ENCODE measurements at regions not wholly inside any gene's neighbourhood (a gene's known extent, or its start where the extent isn't known, plus 50 kb on each side); places are given as distances from the start of the nearest gene placed in this dataset.

DNA sequence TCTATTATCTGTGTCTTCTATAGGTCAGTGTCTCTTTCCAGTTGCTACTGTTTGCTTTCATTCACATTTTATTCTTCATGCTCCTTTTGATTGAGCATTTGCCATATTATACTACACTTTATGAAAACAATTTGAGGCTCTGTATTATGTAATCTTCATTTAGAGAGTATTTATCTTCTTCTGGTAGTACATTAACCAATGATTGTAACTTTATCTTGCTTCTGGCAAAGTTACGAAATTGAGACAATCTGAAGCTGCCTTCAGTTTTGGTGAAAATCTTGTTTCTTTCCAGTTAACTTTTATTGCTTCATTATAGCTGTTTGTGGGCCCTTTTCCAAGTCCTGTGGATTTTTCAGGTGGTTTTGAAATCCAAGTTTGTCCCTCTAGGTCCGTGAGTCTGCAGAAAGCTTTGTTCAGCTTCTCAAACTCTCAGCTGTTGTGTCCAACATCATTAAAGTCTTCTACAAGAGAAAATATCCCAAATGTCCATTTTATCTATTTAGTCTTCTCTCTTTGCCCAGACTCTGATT lies 1255.4 kb upstream of the SPRY2 start:
- intact Hi-C loops (cut with micrococcal nuclease): no loop called here
- no peaks in the 10 kb centered on the region for H4K20me1 ChIP-seq (ENCODE audit: insufficient read depth, low read length)
- H2AK9ac ChIP-seq (replicated peaks; ENCODE audit: low read depth, low read length, poor library complexity): no peak overlapping the region
- no peak overlapping the region for H3K4me3 ChIP-seq (ENCODE audit: insufficient read depth, low read depth, low read length)
- no CpG with 5 or more reads among the region's 2 CpGs for WGBS, 2 experiments (ENCODE audit: extremely low coverage in 2 of 2, insufficient read length in 1 of 2)
- no peak overlapping the region for H3K4ac ChIP-seq (ENCODE audit: low read depth, low read length)
- no peak overlapping the region for H3K9ac ChIP-seq (ENCODE audit: low read depth, low read length)
- no peak overlapping the region for H3K14ac ChIP-seq (replicated peaks; ENCODE audit: low read depth, low read length)
- H2BK5ac ChIP-seq (ENCODE audit: low read depth, low read length, poor library complexity, severe bottlenecking): no peak overlapping the region
- H4K91ac ChIP-seq (ENCODE audit: insufficient read depth, low read depth, low read length): no peak overlapping the region
- H2BK20ac ChIP-seq (ENCODE audit: low read depth, low read length): no peak overlapping the region
- BruUV-seq (replicated peaks): no TSS peak
- 0 out of 2 replicates have a peak, but pooled peaks cover 2% of the 10 kb centered on the region for H3K9me3 ChIP-seq (ENCODE audit: control insufficient read depth, insufficient read depth, low read length)
- H3K27me3 ChIP-seq (ENCODE audit: control insufficient read depth, insufficient read depth, low read length): no peaks in the 10 kb centered on the region
- no peaks in the 10 kb centered on the region for H3K36me3 ChIP-seq (ENCODE audit: control insufficient read depth, insufficient read depth, low read length)
- ChIA-PET POLR2A (ENCODE audit: unreplicated experiment) (no interaction called here), CTCF (no interaction called here)
- no peak overlapping the region for H3K4me2 ChIP-seq (ENCODE audit: low read depth, low read length)
- in situ Hi-C loops (cut with MboI; ENCODE audit: low sequenced_read_pairs): no loop called here
- H2AFZ ChIP-seq (replicated peaks; ENCODE audit: low read length, poor library complexity): no peak overlapping the region
- H2BK15ac ChIP-seq (ENCODE audit: low read depth, low read length): no peak overlapping the region
- H3K4me1 ChIP-seq (ENCODE audit: control insufficient read depth, insufficient read depth, low read length): no peaks in the 10 kb centered on the region
- no peaks in the 10 kb centered on the region for H3K79me1 ChIP-seq (ENCODE audit: low read depth in 1 of 2, low read length in 2 of 2)
- no peak for ATAC-seq (ENCODE audit: low read depth)
- no peak overlapping the region for H2BK120ac ChIP-seq (ENCODE audit: low read depth, low read length)
- no peak overlapping the region for H3K23ac ChIP-seq (ENCODE audit: low read depth, low read length)
- dilution Hi-C loops (cut with HindIII; ENCODE audit: low sequenced_read_pairs, unreplicated experiment): no loop called here
- no peak overlapping the region for H4K8ac ChIP-seq (ENCODE audit: low read depth in 2 of 2, low read length in 2 of 2)
- DNase-seq: no peak
- H2AK5ac ChIP-seq (ENCODE audit: low read depth, low read length): no peak overlapping the region
- no peak overlapping the region for H3K56ac ChIP-seq (ENCODE audit: extremely low read depth, insufficient read depth, low read length)
- no peak overlapping the region for H4K5ac ChIP-seq (ENCODE audit: low read depth, low read length)
- no peak overlapping the region for H3K18ac ChIP-seq (ENCODE audit: low read depth, low read length)
- no peaks in the 10 kb centered on the region for H3K9me1 ChIP-seq (ENCODE audit: insufficient read depth, low read length)
- H3K27ac ChIP-seq (ENCODE audit: insufficient read depth, low read length): no peak overlapping the region
- no peak for TF ChIP-seq MAZ (IDR thresholded peaks at IDR 0.05; ENCODE audit: borderline replicate concordance, low read depth, low read length)
- no peak for TF ChIP-seq POLR2A (IDR thresholded peaks at IDR 0.05; ENCODE audit: low read depth, low read length)
- TF ChIP-seq RAD21 (IDR thresholded peaks at IDR 0.05; ENCODE audit: low read length): no peak
- TF ChIP-seq FOS (IDR thresholded peaks at IDR 0.05; ENCODE audit: low read depth, low read length): no peak
- no peak for TF ChIP-seq USF2 (IDR thresholded peaks at IDR 0.05; ENCODE audit: low read depth, low read length)
- no peak for TF ChIP-seq RFX5 (IDR thresholded peaks at IDR 0.05; ENCODE audit: low read depth, low read length)
- no peak for TF ChIP-seq BHLHE40 (IDR thresholded peaks at IDR 0.05; ENCODE audit: low read depth, low read length)
- no peak for TF ChIP-seq MXI1 (IDR thresholded peaks at IDR 0.05; ENCODE audit: borderline replicate concordance, low read depth, low read length)
- TF ChIP-seq, protein P1, sequence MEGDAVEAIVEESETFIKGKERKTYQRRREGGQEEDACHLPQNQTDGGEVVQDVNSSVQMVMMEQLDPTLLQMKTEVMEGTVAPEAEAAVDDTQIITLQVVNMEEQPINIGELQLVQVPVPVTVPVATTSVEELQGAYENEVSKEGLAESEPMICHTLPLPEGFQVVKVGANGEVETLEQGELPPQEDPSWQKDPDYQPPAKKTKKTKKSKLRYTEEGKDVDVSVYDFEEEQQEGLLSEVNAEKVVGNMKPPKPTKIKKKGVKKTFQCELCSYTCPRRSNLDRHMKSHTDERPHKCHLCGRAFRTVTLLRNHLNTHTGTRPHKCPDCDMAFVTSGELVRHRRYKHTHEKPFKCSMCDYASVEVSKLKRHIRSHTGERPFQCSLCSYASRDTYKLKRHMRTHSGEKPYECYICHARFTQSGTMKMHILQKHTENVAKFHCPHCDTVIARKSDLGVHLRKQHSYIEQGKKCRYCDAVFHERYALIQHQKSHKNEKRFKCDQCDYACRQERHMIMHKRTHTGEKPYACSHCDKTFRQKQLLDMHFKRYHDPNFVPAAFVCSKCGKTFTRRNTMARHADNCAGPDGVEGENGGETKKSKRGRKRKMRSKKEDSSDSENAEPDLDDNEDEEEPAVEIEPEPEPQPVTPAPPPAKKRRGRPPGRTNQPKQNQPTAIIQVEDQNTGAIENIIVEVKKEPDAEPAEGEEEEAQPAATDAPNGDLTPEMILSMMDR (conservative IDR thresholded peaks at IDR 0.05; ENCODE audit: low read depth, low read length): no peak
- TF ChIP-seq SMC3 (IDR thresholded peaks at IDR 0.05; ENCODE audit: low read depth, low read length): no peak
- TF ChIP-seq CHD1 (IDR thresholded peaks at IDR 0.05; ENCODE audit: low read depth, low read length): no peak

Measured in IMR-90 (cell line).